ENCODE measurements at regions not wholly inside any gene's neighbourhood (a gene's known extent, or its start where the extent isn't known, plus 50 kb on each side); places are given as distances from the start of the nearest gene placed in this dataset.

GRCh38 chr7:41052201-41052600, 650.7 kb downstream of the INHBA start:
- no peak overlapping the region for H3K4me3 ChIP-seq
- no peaks in the 10 kb centered on the region for H3K9me3 ChIP-seq
- ATAC-seq: no peak
- WGBS, 2 donors (ENCODE audit: low coverage in 1 of 2): 76 to 90% methylated on average over 2 to 3 of the region's 3 CpGs
- H3K36me3 ChIP-seq: no peaks in the 10 kb centered on the region
- H3K27ac ChIP-seq: no peak overlapping the region
- no peaks in the 10 kb centered on the region for H3K27me3 ChIP-seq
- no peaks in the 10 kb centered on the region for H3K4me1 ChIP-seq
- no peak for TF ChIP-seq CTCF (IDR thresholded peaks at IDR 0.05)
- TF ChIP-seq EP300 (IDR thresholded peaks at IDR 0.05): no peak
- TF ChIP-seq POLR2A (IDR thresholded peaks at IDR 0.05): no peak
- no peak for TF ChIP-seq POLR2AphosphoS5 (IDR thresholded peaks at IDR 0.05)

DNA sequence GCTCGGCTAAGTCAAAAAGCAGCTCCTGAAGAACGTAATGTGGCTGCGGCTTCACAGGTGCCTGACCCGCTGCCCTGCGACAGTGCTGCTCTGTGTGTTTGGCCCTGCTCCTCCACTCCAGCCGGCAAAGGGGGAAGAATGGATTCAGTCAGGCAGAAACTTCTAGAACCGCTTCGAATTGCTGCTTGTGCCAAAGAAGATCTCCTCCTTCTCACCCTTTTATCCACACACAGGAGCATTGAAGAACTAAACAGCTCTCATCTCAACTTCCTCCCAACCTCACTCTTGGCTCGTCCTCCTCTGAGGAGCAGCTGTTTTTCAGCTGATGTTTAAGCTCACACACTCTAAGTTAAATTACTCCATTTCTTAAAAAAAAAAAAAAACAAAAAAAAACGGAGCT, 651.4 kb downstream of the INHBA start:
- 56 to 71% methylated on average over 10 of the region's 10 CpGs for WGBS, 2 donors (ENCODE audit: low coverage in 1 of 2)
- Histone ChIP-seq H3K4me3 (no peak overlapping the region), H3K9me3 (no peaks in the 10 kb centered on the region), H3K27me3 (no peaks in the 10 kb centered on the region), H3K36me3 (no peaks in the 10 kb centered on the region), H3K4me1 (no peaks in the 10 kb centered on the region), H3K27ac (no peak overlapping the region)
- ATAC-seq: no peak
- TF ChIP-seq EP300 (IDR thresholded peaks at IDR 0.05): no peak
- TF ChIP-seq POLR2AphosphoS5 (IDR thresholded peaks at IDR 0.05): no peak
- TF ChIP-seq POLR2A (IDR thresholded peaks at IDR 0.05): no peak
- no peak for TF ChIP-seq CTCF (IDR thresholded peaks at IDR 0.05)

DNA sequence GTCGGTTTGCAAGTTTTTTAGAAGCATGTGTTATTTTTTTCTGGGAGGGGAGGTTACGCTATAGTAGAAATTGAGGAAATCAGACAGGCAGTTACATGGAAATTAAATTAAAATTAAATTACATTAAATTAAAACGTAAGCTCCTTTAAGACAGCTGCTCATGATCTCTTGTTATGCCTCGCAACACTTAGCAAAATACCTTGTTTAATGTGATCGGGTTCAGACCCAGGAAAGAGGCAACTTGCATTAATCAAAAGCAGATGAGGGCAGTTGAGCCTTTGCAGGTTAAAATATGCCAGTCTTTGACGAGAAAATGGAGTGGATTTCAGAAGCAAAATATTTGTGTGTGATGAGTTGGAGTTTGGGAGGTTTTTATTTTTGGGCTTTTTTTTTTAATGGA, 651.8 kb downstream of the INHBA start:
- Histone ChIP-seq H3K27me3 (no peaks in the 10 kb centered on the region), H3K9me3 (no peaks in the 10 kb centered on the region), H3K36me3 (no peaks in the 10 kb centered on the region), H3K4me3 (no peak overlapping the region), H3K4me1 (no peaks in the 10 kb centered on the region), H3K27ac (no peak overlapping the region)
- TF ChIP-seq POLR2AphosphoS5 (IDR thresholded peaks at IDR 0.05) (no peak), EP300 (IDR thresholded peaks at IDR 0.05) (no peak), CTCF (IDR thresholded peaks at IDR 0.05) (no peak), POLR2A (IDR thresholded peaks at IDR 0.05) (no peak)
- 83 to 89% methylated on average over 6 of the region's 6 CpGs for WGBS, 2 donors (ENCODE audit: low coverage in 1 of 2)
- ATAC-seq: no peak

GRCh38 chr7:41048771-41049170, 654.1 kb downstream of the INHBA start:
- H3K9me3 ChIP-seq: peaks cover 0 to 2% (median 0%) of the 10 kb centered on the region in 3 donors
- H3K27ac ChIP-seq: no peak overlapping the region
- TF ChIP-seq POLR2AphosphoS5 (IDR thresholded peaks at IDR 0.05): no peak
- no peak for TF ChIP-seq CTCF (IDR thresholded peaks at IDR 0.05)
- no peaks in the 10 kb centered on the region for H3K4me1 ChIP-seq
- H3K4me3 ChIP-seq: no peak overlapping the region
- 93 to 100% methylated on average over 1 to 2 of the region's 2 CpGs for WGBS, 2 donors (ENCODE audit: low coverage in 1 of 2)
- no peaks in the 10 kb centered on the region for H3K36me3 ChIP-seq
- no peaks in the 10 kb centered on the region for H3K27me3 ChIP-seq
- ATAC-seq: no peak

GRCh38 chr7:41047789-41048191, 655.1 kb downstream of the INHBA start:
- H3K27ac ChIP-seq: no peak overlapping the region
- no peaks in the 10 kb centered on the region for H3K27me3 ChIP-seq
- H3K9me3 ChIP-seq: peaks cover 0 to 8% (median 0%) of the 10 kb centered on the region in 3 donors
- H3K4me3 ChIP-seq: no peak overlapping the region
- ATAC-seq: peak; percentile 37
- H3K36me3 ChIP-seq: no peaks in the 10 kb centered on the region
- WGBS, 2 donors (ENCODE audit: low coverage in 1 of 2): 57 to 73% methylated on average over 2 to 5 of the region's 9 CpGs
- TF ChIP-seq CTCF (IDR thresholded peaks at IDR 0.05): no peak
- H3K4me1 ChIP-seq: no peaks in the 10 kb centered on the region
